ENCODE measurements at regions not wholly inside any gene's neighbourhood (a gene's known extent, or its start where the extent isn't known, plus 50 kb on each side); places are given as distances from the start of the nearest gene placed in this dataset.

DNA sequence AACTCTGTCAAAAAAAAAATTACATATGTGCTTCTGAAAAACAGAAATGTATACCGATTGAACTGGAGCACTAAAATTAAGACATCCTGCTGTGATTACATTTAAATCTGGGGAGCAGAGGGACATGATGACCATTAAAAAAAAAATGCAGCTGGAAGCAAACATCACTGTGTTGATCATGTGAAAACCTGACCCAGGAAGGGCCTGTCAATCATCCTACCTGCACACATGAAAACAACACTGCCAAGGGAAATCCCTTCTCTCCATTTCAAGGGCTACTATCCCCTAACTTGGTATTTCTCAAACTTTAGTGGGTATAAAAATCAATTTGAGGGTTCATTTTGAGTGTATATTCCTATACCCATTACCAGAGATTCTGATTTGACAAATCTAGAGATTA is 719.9 kb upstream of the CBLB start:
- ATAC-seq (ENCODE audit: low read depth in 2 of 2), result no peak
- H3K36me3 ChIP-seq (ENCODE audit: control insufficient read depth, insufficient read depth, low read length), result no peaks in the 10 kb centered on the region
- no peaks in the 10 kb centered on the region for H3K4me1 ChIP-seq (ENCODE audit: control insufficient read depth, insufficient read depth, low read length, poor library complexity, severe bottlenecking)

DNA sequence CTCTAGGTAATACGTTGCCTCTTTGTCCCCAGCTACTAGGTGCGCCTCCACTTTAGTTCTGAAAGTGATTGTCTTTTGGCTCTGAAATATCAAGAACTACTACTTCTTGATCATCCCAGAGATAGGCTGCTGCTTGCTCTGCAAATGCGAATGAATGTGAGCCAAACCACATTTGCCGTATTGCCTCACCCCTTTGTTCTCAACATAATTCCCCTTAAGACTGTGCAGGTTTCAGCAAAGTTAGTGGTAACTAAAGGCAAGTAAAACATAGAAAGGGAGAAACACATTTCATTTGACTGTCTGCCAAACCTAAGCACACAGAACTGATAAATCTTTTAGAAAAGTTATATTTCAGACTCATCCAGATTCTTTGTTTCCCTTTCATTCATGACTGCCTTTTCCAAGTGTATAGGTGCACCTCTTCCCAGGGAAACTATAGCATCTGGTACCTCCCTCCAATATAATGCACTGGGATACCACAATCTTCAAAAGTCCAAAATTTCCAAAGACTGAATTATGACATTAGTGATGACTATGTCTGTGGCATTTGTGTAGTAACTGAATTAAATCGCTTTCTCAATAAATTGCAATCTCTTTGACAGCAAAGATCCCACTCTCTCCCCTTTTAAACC is 720.6 kb upstream of the CBLB start:
- peaks cover 0 to 2% (median 0%) of the 10 kb centered on the region in 7 donors for H3K9me3 Mint-ChIP-seq
- no peak for ATAC-seq (ENCODE audit: low read depth in 2 of 2)

More for the DNA sequence above, 719.9 kb upstream of the CBLB start:
- Histone ChIP-seq H3K9me3 (ENCODE audit: control insufficient read depth in 2 of 2, low read length in 2 of 2) (no peaks in the 10 kb centered on the region), H3K27ac (ENCODE audit: insufficient read depth, low read length, poor library complexity, severe bottlenecking) (no peak overlapping the region), H3K4me3 (ENCODE audit: low read depth, low read length) (no peak overlapping the region), H3K27me3 (ENCODE audit: control insufficient read depth, insufficient read depth, low read length) (no peaks in the 10 kb centered on the region)
- no peaks in the 10 kb centered on the region for H3K27me3 Mint-ChIP-seq
- no peak overlapping the region for H3K27ac Mint-ChIP-seq
- peaks cover 0 to 2% (median 0%) of the 10 kb centered on the region in 4 donors for H3K4me1 Mint-ChIP-seq
- no peaks in the 10 kb centered on the region for H3K36me3 Mint-ChIP-seq
- no peak overlapping the region for H3K4me3 Mint-ChIP-seq
- no peak for DNase-seq
- H3K9me3 Mint-ChIP-seq, result peaks cover 0 to 2% (median 0%) of the 10 kb centered on the region in 7 donors

GRCh38 chr3:106590216-106590615 is 721.4 kb upstream of the CBLB start:
- Histone ChIP-seq H3K4me3 (ENCODE audit: low read depth, low read length) (no peak overlapping the region), H3K9me3 (ENCODE audit: control insufficient read depth in 2 of 2, low read length in 2 of 2) (no peaks in the 10 kb centered on the region), H3K4me1 (ENCODE audit: control insufficient read depth, insufficient read depth, low read length, poor library complexity, severe bottlenecking) (no peaks in the 10 kb centered on the region), H3K27ac (ENCODE audit: insufficient read depth, low read length, poor library complexity, severe bottlenecking) (no peak overlapping the region), H3K27me3 (ENCODE audit: control insufficient read depth, insufficient read depth, low read length) (no peaks in the 10 kb centered on the region), H3K36me3 (ENCODE audit: control insufficient read depth, insufficient read depth, low read length) (no peaks in the 10 kb centered on the region)
- Mint-ChIP-seq H3K27me3 (no peaks in the 10 kb centered on the region), H3K36me3 (no peaks in the 10 kb centered on the region), H3K4me3 (no peak overlapping the region), H3K9me3 (peaks cover 0 to 2% (median 0%) of the 10 kb centered on the region in 7 donors), H3K27ac (no peak overlapping the region), H3K4me1 (peaks cover 0 to 2% (median 0%) of the 10 kb centered on the region in 4 donors)
- DNase-seq (no peak), ATAC-seq (ENCODE audit: low read depth in 2 of 2) (no peak)

More for the DNA sequence above, 720.6 kb upstream of the CBLB start:
- no peaks in the 10 kb centered on the region for H3K36me3 ChIP-seq (ENCODE audit: control insufficient read depth, insufficient read depth, low read length)
- Mint-ChIP-seq H3K4me1 (peaks cover 0 to 2% (median 0%) of the 10 kb centered on the region in 4 donors), H3K36me3 (no peaks in the 10 kb centered on the region), H3K27me3 (no peaks in the 10 kb centered on the region), H3K27ac (no peak overlapping the region), H3K4me3 (no peak overlapping the region)
- H3K4me1 ChIP-seq (ENCODE audit: control insufficient read depth, insufficient read depth, low read length, poor library complexity, severe bottlenecking), result no peaks in the 10 kb centered on the region
- no peaks in the 10 kb centered on the region for H3K9me3 ChIP-seq (ENCODE audit: control insufficient read depth in 2 of 2, low read length in 2 of 2)
- H3K4me3 ChIP-seq (ENCODE audit: low read depth, low read length), result no peak overlapping the region
- H3K27me3 ChIP-seq (ENCODE audit: control insufficient read depth, insufficient read depth, low read length), result no peaks in the 10 kb centered on the region
- H3K27ac ChIP-seq (ENCODE audit: insufficient read depth, low read length, poor library complexity, severe bottlenecking), result no peak overlapping the region
- no peak for DNase-seq

GRCh38 chr3:106593381-106593780 is 724.6 kb upstream of the CBLB start:
- Histone ChIP-seq H3K4me1 (ENCODE audit: control insufficient read depth, insufficient read depth, low read length, poor library complexity, severe bottlenecking) (no peaks in the 10 kb centered on the region), H3K4me3 (ENCODE audit: low read depth, low read length) (no peak overlapping the region), H3K9me3 (ENCODE audit: control insufficient read depth in 2 of 2, low read length in 2 of 2) (no peaks in the 10 kb centered on the region), H3K36me3 (ENCODE audit: control insufficient read depth, insufficient read depth, low read length) (no peaks in the 10 kb centered on the region), H3K27me3 (ENCODE audit: control insufficient read depth, insufficient read depth, low read length) (no peaks in the 10 kb centered on the region), H3K27ac (ENCODE audit: insufficient read depth, low read length, poor library complexity, severe bottlenecking) (no peak overlapping the region)
- DNase-seq, result no peak
- ATAC-seq (ENCODE audit: low read depth in 2 of 2), result peak in 1 of 2 donors; percentile 39
- Mint-ChIP-seq H3K9me3 (peaks cover 0 to 8% (median 0%) of the 10 kb centered on the region in 7 donors), H3K4me3 (no peak overlapping the region), H3K4me1 (peaks cover 0 to 2% (median 0%) of the 10 kb centered on the region in 4 donors), H3K36me3 (no peaks in the 10 kb centered on the region), H3K27me3 (no peaks in the 10 kb centered on the region), H3K27ac (peak overlapping the region in 1 of 3 donors; percentile 12)

- no peaks in the 10 kb centered on the region for H3K27me3 ChIP-seq (ENCODE audit: control insufficient read depth, insufficient read depth, low read length)
- DNase-seq, result peak; percentile 39 to 79 (median 65)
- H3K27ac Mint-ChIP-seq, result peak overlapping the region in 1 of 3 donors; percentile 5
- peaks cover 0 to 4% (median 0%) of the 10 kb centered on the region in 4 donors for H3K4me1 Mint-ChIP-seq
- no peaks in the 10 kb centered on the region for H3K27me3 Mint-ChIP-seq
- H3K36me3 Mint-ChIP-seq, result no peaks in the 10 kb centered on the region
- ATAC-seq (ENCODE audit: low read depth in 2 of 2), result peak; percentile 64 to 66
- no peak overlapping the region for H3K27ac ChIP-seq (ENCODE audit: insufficient read depth, low read length, poor library complexity, severe bottlenecking)
- peaks cover 0 to 2% of the 10 kb centered on the region in 2 experiments for H3K9me3 ChIP-seq (ENCODE audit: control insufficient read depth in 2 of 2, low read length in 2 of 2)
- H3K4me3 Mint-ChIP-seq, result no peak overlapping the region
- H3K4me1 ChIP-seq (ENCODE audit: control insufficient read depth, insufficient read depth, low read length, poor library complexity, severe bottlenecking), result no peaks in the 10 kb centered on the region
- H3K9me3 Mint-ChIP-seq, result peaks cover 0 to 14% (median 3%) of the 10 kb centered on the region in 7 donors
- no peak overlapping the region for H3K4me3 ChIP-seq (ENCODE audit: low read depth, low read length)
- no peaks in the 10 kb centered on the region for H3K36me3 ChIP-seq (ENCODE audit: control insufficient read depth, insufficient read depth, low read length)
These were observed 741.0 kb upstream of the CBLB start for GRCh38 chr3:106609666-106610301.

DNA sequence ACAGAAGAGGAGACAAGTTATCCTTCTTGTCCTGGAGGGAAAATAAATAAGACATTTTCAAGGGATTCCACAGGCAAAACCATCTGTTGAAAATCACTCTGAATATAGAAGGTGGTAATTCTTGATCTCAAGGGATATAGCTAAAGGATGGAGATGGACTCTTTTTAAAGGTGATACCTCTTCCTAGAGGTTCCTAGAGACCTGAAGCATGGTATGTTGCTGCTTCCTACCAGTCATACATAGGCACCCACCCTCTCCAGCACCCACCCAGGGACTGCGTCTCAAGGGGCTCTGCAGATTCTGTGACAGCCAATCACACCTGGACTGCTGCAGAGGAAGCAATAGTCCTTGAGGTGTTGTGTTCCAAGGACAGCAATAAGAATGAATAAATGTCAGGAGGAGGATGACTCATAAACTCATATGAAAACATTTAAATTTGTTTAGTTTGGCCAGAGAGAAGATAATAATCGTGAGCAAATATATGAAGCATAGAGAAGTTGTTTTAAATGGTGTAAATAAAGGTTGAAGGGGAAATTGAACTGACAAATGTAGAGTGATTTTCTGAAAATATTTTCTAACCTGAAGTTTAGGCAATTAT is 741.6 kb upstream of the CBLB start:
- Mint-ChIP-seq H3K9me3 (peaks cover 0 to 14% (median 3%) of the 10 kb centered on the region in 7 donors), H3K4me3 (no peak overlapping the region), H3K27me3 (no peaks in the 10 kb centered on the region), H3K36me3 (no peaks in the 10 kb centered on the region), H3K27ac (no peak overlapping the region), H3K4me1 (peaks cover 0 to 4% (median 0%) of the 10 kb centered on the region in 4 donors)
- ATAC-seq (ENCODE audit: low read depth in 2 of 2), result no peak
- DNase-seq, result no peak
- Histone ChIP-seq H3K4me3 (ENCODE audit: low read depth, low read length) (no peak overlapping the region), H3K4me1 (ENCODE audit: control insufficient read depth, insufficient read depth, low read length, poor library complexity, severe bottlenecking) (no peaks in the 10 kb centered on the region), H3K27me3 (ENCODE audit: control insufficient read depth, insufficient read depth, low read length) (no peaks in the 10 kb centered on the region), H3K36me3 (ENCODE audit: control insufficient read depth, insufficient read depth, low read length) (no peaks in the 10 kb centered on the region), H3K9me3 (ENCODE audit: control insufficient read depth in 2 of 2, low read length in 2 of 2) (peaks cover 0 to 2% of the 10 kb centered on the region in 2 experiments), H3K27ac (ENCODE audit: insufficient read depth, low read length, poor library complexity, severe bottlenecking) (no peak overlapping the region)

GRCh38 chr3:106611116-106611515 is 742.3 kb upstream of the CBLB start:
- Histone ChIP-seq H3K9me3 (ENCODE audit: control insufficient read depth in 2 of 2, low read length in 2 of 2) (peaks cover 0 to 2% of the 10 kb centered on the region in 2 experiments), H3K27me3 (ENCODE audit: control insufficient read depth, insufficient read depth, low read length) (no peaks in the 10 kb centered on the region), H3K4me1 (ENCODE audit: control insufficient read depth, insufficient read depth, low read length, poor library complexity, severe bottlenecking) (no peaks in the 10 kb centered on the region), H3K4me3 (ENCODE audit: low read depth, low read length) (no peak overlapping the region), H3K36me3 (ENCODE audit: control insufficient read depth, insufficient read depth, low read length) (no peaks in the 10 kb centered on the region), H3K27ac (ENCODE audit: insufficient read depth, low read length, poor library complexity, severe bottlenecking) (no peak overlapping the region)
- no peak overlapping the region for H3K4me3 Mint-ChIP-seq
- peaks cover 0 to 14% (median 3%) of the 10 kb centered on the region in 7 donors for H3K9me3 Mint-ChIP-seq
- ATAC-seq (ENCODE audit: low read depth in 2 of 2) (no peak), DNase-seq (no peak)
- H3K27me3 Mint-ChIP-seq, result no peaks in the 10 kb centered on the region
- no peaks in the 10 kb centered on the region for H3K36me3 Mint-ChIP-seq
- H3K27ac Mint-ChIP-seq, result no peak overlapping the region
- H3K4me1 Mint-ChIP-seq, result peaks cover 0 to 4% (median 0%) of the 10 kb centered on the region in 4 donors
